Stimulated activated CD8-positive, alpha-beta memory T cell treated with anti-CD3 and anti-CD28 coated beads, Interleukin-12 subunit alpha, Interleukin-12 subunit beta, amount 100 ng/mL, for 24 hours (primary cell): ENCODE measurements at regions not wholly inside any gene's neighbourhood (a gene's known extent, or its start where the extent isn't known, plus 50 kb on each side); places are given as distances from the start of the nearest gene placed in this dataset.
"Not testable (repeated sequence)": the region's sequence is repeated elsewhere in the genome, so short reads cannot be mapped to it uniquely, and the experiment has no call there.

Experiments used
- DNase-seq: peaks from one replicate; pipeline ENCODE4 v3.0.0-alpha.2; 2020; ENCODE audit errors: extremely low read depth

- DNase-seq: not testable (repeated sequence)
These were observed 99.1 kb upstream of the FMN2 start for GRCh38 chr1:239992566-239992965.

- no peak for DNase-seq
These were observed 98.3 kb upstream of the FMN2 start for GRCh38 chr1:239993366-239993765.

GRCh38 chr1:239995281-239995680, 96.4 kb upstream of the FMN2 start:
- no peak for DNase-seq

GRCh38 chr1:239997160-239997514, 94.5 kb upstream of the FMN2 start:
- no peak for DNase-seq

- no peak for DNase-seq
These were observed 94.0 kb upstream of the FMN2 start for GRCh38 chr1:239997515-239998311.

GRCh38 chr1:239998312-239998649, 93.4 kb upstream of the FMN2 start:
- DNase-seq: no peak

- no peak for DNase-seq
These were observed 92.5 kb upstream of the FMN2 start for GRCh38 chr1:239999170-239999569.

GRCh38 chr1:240000634-240001033, 91.0 kb upstream of the FMN2 start:
- no peak for DNase-seq

GRCh38 chr1:240001177-240001740, 90.4 kb upstream of the FMN2 start:
- DNase-seq: no peak

- no peak for DNase-seq
These were observed 87.5 kb upstream of the FMN2 start for GRCh38 chr1:240004086-240004749.

GRCh38 chr1:240005997-240006650, 85.6 kb upstream of the FMN2 start:
- DNase-seq: no peak

GRCh38 chr1:240008298-240008697, 83.4 kb upstream of the FMN2 start:
- no peak for DNase-seq

- no peak for DNase-seq
These were observed 77.6 kb upstream of the FMN2 start for GRCh38 chr1:240014051-240014450.

- no peak for DNase-seq
These were observed 73.1 kb upstream of the FMN2 start for GRCh38 chr1:240018617-240019016.

- DNase-seq: no peak
These were observed 72.2 kb upstream of the FMN2 start for GRCh38 chr1:240019524-240019923.

GRCh38 chr1:240020871-240021270, 70.8 kb upstream of the FMN2 start:
- DNase-seq: no peak

- DNase-seq: no peak
These were observed 70.0 kb upstream of the FMN2 start for GRCh38 chr1:240021709-240022108.

GRCh38 chr1:240027059-240027462, 64.6 kb upstream of the FMN2 start:
- no peak for DNase-seq

- no peak for DNase-seq
These were observed 62.3 kb upstream of the FMN2 start for GRCh38 chr1:240029418-240029817.

- no peak for DNase-seq
These were observed 61.4 kb upstream of the FMN2 start for GRCh38 chr1:240030236-240030635.

- DNase-seq: no peak
These were observed 60.7 kb upstream of the FMN2 start for GRCh38 chr1:240031009-240031408.

GRCh38 chr1:240031414-240031813, 60.3 kb upstream of the FMN2 start:
- no peak for DNase-seq

GRCh38 chr1:240033406-240033805, 58.3 kb upstream of the FMN2 start:
- DNase-seq: no peak
